Stimulated activated naive B cell treated with anti-CD40 and anti-IgM and Interleukin-4, amounts not matched to agents 10 μg/mL and 1 μg/mL and 100 μg/mL, for 72 hours (primary cell): ENCODE measurements at regions not wholly inside any gene's neighbourhood (a gene's known extent, or its start where the extent isn't known, plus 50 kb on each side); places are given as distances from the start of the nearest gene placed in this dataset.

Experiments
- ATAC-seq, 2 donors: fragments of 150-1000 bp; cut with Tn5 transposase; replicated peaks; 2 replicates each; pipeline ENCODE4 v1.10.0; 2021; ENCODE audit warnings: moderate library complexity in 1 of 2
- DNase-seq: peaks from one replicate; pipeline ENCODE4 v3.0.0; 2021
- H3K27ac Mint-ChIP-seq: one replicate; pipeline ENCODE4 v1.8.0; 2022; ENCODE audit warnings: mild to moderate bottlenecking, mixed read lengths
- H3K27me3 Mint-ChIP-seq, 2 donors: one replicate each; pipeline ENCODE4 v1.8.0; 2022; ENCODE audit warnings: mixed read lengths in 2 of 2
- H3K36me3 Mint-ChIP-seq, 2 donors: one replicate each; pipeline ENCODE4 v1.8.0; 2022; ENCODE audit warnings: mixed read lengths in 2 of 2, mild to moderate bottlenecking in 1 of 2
- H3K4me1 Mint-ChIP-seq, 2 donors: one replicate each; pipeline ENCODE4 v1.8.0; 2022; ENCODE audit warnings: mixed read lengths in 2 of 2, mild to moderate bottlenecking in 1 of 2
- H3K4me3 Mint-ChIP-seq, 2 donors: one replicate each; pipeline ENCODE4 v1.8.0; 2022; ENCODE audit warnings: mild to moderate bottlenecking in 2 of 2, mixed read lengths in 2 of 2, moderate library complexity in 1 of 2
- H3K9me3 Mint-ChIP-seq, 2 donors: one replicate each; pipeline ENCODE4 v1.8.0; 2022; ENCODE audit warnings: mixed read lengths in 2 of 2, mild to moderate bottlenecking in 1 of 2

- Mint-ChIP-seq H3K36me3 (no peaks in the 10 kb centered on the region), H3K9me3 (no peaks in the 10 kb centered on the region), H3K27ac (no peak overlapping the region), H3K4me3 (no peak overlapping the region), H3K27me3 (no peaks in the 10 kb centered on the region), H3K4me1 (no peaks in the 10 kb centered on the region)
- DNase-seq (no peak), ATAC-seq (no peak)
Observed at GRCh38 chr7:19401461-19401860, 256.2 kb upstream of the FERD3L start.

DNA sequence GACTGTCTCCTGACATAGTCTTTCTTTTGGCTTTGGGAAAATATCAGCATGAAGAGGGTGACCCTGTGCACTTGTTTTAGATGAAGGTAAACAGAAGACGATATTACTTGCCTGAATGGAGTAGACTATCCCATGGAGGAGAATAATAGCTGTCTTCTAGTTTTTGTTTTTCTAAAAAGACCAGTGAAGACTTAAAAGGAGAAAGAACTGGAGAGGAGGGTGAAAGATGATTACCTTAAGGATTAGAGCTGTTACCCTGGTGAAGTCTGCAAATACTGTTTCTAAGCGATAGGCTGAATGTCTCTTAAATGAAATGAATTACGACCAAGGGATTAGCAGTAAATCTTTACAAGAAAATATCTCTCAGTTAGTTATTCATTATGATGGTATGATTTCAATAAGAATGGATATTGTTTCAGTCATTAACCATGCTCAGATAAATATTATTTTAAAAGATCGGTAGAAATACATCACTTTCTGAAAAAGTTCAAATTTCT lies 255.6 kb upstream of the FERD3L start:
- ATAC-seq (no peak), DNase-seq (no peak)
- Mint-ChIP-seq H3K27me3 (no peaks in the 10 kb centered on the region), H3K4me1 (no peaks in the 10 kb centered on the region), H3K4me3 (no peak overlapping the region), H3K36me3 (no peaks in the 10 kb centered on the region), H3K9me3 (no peaks in the 10 kb centered on the region), H3K27ac (no peak overlapping the region)

GRCh38 chr7:19397911-19398310 lies 252.7 kb upstream of the FERD3L start:
- no peak for DNase-seq
- Mint-ChIP-seq H3K36me3 (no peaks in the 10 kb centered on the region), H3K4me3 (no peak overlapping the region), H3K27me3 (no peaks in the 10 kb centered on the region), H3K4me1 (no peaks in the 10 kb centered on the region), H3K27ac (no peak overlapping the region), H3K9me3 (no peaks in the 10 kb centered on the region)
- peak; percentile 50 to 58 for ATAC-seq

DNA sequence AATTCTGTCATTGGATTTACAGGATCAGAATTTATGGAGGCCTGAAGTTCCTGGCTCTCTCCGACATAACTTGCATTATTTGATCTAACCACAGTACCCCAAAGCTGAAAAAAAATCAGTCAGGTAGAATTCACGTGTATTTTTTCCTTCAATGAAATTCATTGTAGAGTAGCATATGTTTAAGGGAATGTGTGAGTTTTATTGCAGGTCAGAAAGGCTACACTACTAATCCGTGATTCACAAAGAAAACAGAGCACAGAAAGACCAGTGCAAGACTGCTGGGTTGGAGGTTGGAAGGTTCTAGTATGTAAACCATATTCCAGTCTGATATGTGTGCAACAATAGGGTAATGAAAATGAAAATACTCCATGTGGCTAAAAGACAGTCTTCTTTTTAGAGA lies 247.0 kb upstream of the FERD3L start:
- no peak for ATAC-seq
- H3K4me3 Mint-ChIP-seq, result no peak overlapping the region
- H3K36me3 Mint-ChIP-seq, result no peaks in the 10 kb centered on the region
- no peaks in the 10 kb centered on the region for H3K4me1 Mint-ChIP-seq
- no peak for DNase-seq
- H3K27me3 Mint-ChIP-seq, result no peaks in the 10 kb centered on the region
- H3K9me3 Mint-ChIP-seq, result no peaks in the 10 kb centered on the region
- no peak overlapping the region for H3K27ac Mint-ChIP-seq

- H3K4me1 Mint-ChIP-seq, result no peaks in the 10 kb centered on the region
- no peaks in the 10 kb centered on the region for H3K27me3 Mint-ChIP-seq
- no peak overlapping the region for H3K27ac Mint-ChIP-seq
- H3K9me3 Mint-ChIP-seq, result no peaks in the 10 kb centered on the region
- DNase-seq, result no peak
- no peak overlapping the region for H3K4me3 Mint-ChIP-seq
- H3K36me3 Mint-ChIP-seq, result no peaks in the 10 kb centered on the region
- no peak for ATAC-seq
Observed at GRCh38 chr7:19390795-19391194, 245.6 kb upstream of the FERD3L start.

DNA sequence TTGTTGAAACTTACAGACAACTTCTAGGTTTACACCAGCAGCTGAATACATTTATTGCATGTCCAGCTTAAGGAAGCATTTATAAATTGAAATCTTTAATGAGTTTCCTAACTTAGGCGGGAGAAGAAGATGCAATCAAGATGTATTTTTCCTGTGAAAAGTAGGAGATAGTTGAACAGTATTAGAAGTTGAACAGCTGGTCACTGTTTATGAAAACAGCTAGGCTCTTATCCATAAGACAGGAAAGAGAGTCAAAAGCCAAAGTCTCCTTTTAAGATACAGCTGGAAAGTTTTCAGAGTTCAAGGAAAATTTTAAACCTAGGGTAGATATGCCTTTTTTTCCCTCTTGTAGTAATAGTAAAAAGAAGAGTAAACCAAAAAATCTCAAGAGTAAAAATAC lies 236.1 kb upstream of the FERD3L start:
- DNase-seq, result no peak
- Mint-ChIP-seq H3K36me3 (no peaks in the 10 kb centered on the region), H3K27me3 (no peaks in the 10 kb centered on the region), H3K9me3 (peaks cover 0 to 3% of the 10 kb centered on the region in 2 donors), H3K4me3 (no peak overlapping the region), H3K4me1 (no peaks in the 10 kb centered on the region), H3K27ac (no peak overlapping the region)
- no peak for ATAC-seq

GRCh38 chr7:19378345-19378714 lies 233.1 kb upstream of the FERD3L start:
- Mint-ChIP-seq H3K4me3 (no peak overlapping the region), H3K9me3 (peaks cover 0 to 3% of the 10 kb centered on the region in 2 donors), H3K36me3 (no peaks in the 10 kb centered on the region), H3K27me3 (no peaks in the 10 kb centered on the region), H3K27ac (no peak overlapping the region), H3K4me1 (no peaks in the 10 kb centered on the region)
- ATAC-seq, result no peak
- DNase-seq, result no peak

GRCh38 chr7:19377611-19378344 lies 232.6 kb upstream of the FERD3L start:
- Mint-ChIP-seq H3K9me3 (peaks cover 0 to 3% of the 10 kb centered on the region in 2 donors), H3K4me1 (no peaks in the 10 kb centered on the region), H3K36me3 (no peaks in the 10 kb centered on the region), H3K27ac (no peak overlapping the region), H3K4me3 (no peak overlapping the region), H3K27me3 (no peaks in the 10 kb centered on the region)
- ATAC-seq, result no peak
- no peak for DNase-seq

- no peak overlapping the region for H3K27ac Mint-ChIP-seq
- ATAC-seq (no peak), DNase-seq (no peak)
- no peaks in the 10 kb centered on the region for H3K27me3 Mint-ChIP-seq
- H3K4me3 Mint-ChIP-seq, result no peak overlapping the region
- peaks cover 0 to 3% of the 10 kb centered on the region in 2 donors for H3K9me3 Mint-ChIP-seq
- no peaks in the 10 kb centered on the region for H3K4me1 Mint-ChIP-seq
- H3K36me3 Mint-ChIP-seq, result no peaks in the 10 kb centered on the region
Observed at GRCh38 chr7:19376538-19376937, 231.3 kb upstream of the FERD3L start.

DNA sequence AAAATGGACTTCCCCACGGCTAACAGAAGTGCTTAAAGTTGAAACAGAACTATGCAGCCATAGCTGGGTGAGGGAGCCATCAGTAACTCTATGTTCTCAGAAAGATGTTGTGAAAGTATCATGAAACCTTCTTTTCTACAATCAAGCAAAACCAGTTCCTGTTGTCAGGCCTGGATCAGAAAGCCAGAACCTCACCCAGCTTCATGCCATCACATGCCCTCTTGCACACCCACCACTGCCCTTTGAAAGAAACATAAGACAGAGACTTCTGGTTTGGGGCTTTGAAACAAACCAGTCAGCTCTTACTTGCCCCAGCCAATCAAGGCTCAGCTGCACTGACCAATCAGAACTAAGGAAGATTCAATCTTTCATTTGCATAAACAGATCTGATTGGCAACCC lies 230.8 kb upstream of the FERD3L start:
- ATAC-seq, result no peak

DNA sequence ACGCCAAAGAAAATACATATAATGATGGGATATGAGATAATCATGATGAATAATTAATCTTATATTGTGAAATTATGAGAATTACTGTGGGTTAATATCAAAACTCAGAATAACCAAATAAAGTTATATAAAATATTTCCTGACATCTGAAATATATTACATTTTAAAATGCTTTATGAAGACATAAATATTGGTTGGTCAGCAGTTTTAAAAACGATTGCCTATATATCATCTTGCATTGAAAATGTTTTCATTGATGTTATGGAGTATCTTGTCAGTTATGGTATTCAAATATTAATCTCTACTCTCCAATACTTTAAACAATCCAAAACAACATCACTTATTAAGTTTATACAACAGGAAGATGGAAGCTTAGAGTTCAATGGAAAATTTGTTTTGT lies 228.1 kb upstream of the FERD3L start:
- ATAC-seq (no peak), DNase-seq (no peak)
- Mint-ChIP-seq H3K4me1 (no peaks in the 10 kb centered on the region), H3K27me3 (no peaks in the 10 kb centered on the region), H3K27ac (no peak overlapping the region), H3K9me3 (peaks cover 0 to 2% of the 10 kb centered on the region in 2 donors), H3K36me3 (no peaks in the 10 kb centered on the region), H3K4me3 (no peak overlapping the region)

More for the DNA sequence above, 230.8 kb upstream of the FERD3L start:
- H3K4me3 Mint-ChIP-seq, result no peak overlapping the region
- no peak for DNase-seq
- H3K27me3 Mint-ChIP-seq, result no peaks in the 10 kb centered on the region
- no peaks in the 10 kb centered on the region for H3K4me1 Mint-ChIP-seq
- peaks cover 0 to 3% of the 10 kb centered on the region in 2 donors for H3K9me3 Mint-ChIP-seq
- no peaks in the 10 kb centered on the region for H3K36me3 Mint-ChIP-seq
- no peak overlapping the region for H3K27ac Mint-ChIP-seq

DNA sequence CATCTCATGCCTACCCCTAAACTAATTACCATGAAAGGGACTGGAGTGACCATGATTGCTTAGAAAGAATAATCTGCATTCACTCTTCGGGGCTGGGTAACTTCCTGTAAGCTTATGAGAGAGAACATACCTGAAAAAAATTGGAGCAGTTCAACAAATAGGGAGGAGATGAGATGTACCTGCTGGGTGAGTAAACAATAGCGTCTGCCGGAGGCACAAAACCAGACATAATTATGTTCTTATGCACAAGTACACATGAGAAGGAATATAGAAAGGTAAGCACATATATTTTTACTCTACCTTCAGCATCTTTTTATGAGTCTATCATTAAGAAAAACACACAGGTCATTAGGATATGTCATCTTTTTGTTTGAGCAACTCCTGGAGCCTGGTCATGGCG lies 224.6 kb upstream of the FERD3L start:
- H3K27me3 Mint-ChIP-seq, result no peaks in the 10 kb centered on the region
- no peaks in the 10 kb centered on the region for H3K36me3 Mint-ChIP-seq
- DNase-seq, result no peak
- H3K4me3 Mint-ChIP-seq, result no peak overlapping the region
- H3K4me1 Mint-ChIP-seq, result no peaks in the 10 kb centered on the region
- ATAC-seq, result no peak
- no peak overlapping the region for H3K27ac Mint-ChIP-seq
- no peaks in the 10 kb centered on the region for H3K9me3 Mint-ChIP-seq

- H3K36me3 Mint-ChIP-seq, result no peaks in the 10 kb centered on the region
- no peaks in the 10 kb centered on the region for H3K9me3 Mint-ChIP-seq
- ATAC-seq, result no peak
- no peak overlapping the region for H3K4me3 Mint-ChIP-seq
- no peaks in the 10 kb centered on the region for H3K27me3 Mint-ChIP-seq
- DNase-seq, result no peak
- H3K27ac Mint-ChIP-seq, result no peak overlapping the region
- no peaks in the 10 kb centered on the region for H3K4me1 Mint-ChIP-seq
Observed at GRCh38 chr7:19369182-19369581, 224.0 kb upstream of the FERD3L start.

DNA sequence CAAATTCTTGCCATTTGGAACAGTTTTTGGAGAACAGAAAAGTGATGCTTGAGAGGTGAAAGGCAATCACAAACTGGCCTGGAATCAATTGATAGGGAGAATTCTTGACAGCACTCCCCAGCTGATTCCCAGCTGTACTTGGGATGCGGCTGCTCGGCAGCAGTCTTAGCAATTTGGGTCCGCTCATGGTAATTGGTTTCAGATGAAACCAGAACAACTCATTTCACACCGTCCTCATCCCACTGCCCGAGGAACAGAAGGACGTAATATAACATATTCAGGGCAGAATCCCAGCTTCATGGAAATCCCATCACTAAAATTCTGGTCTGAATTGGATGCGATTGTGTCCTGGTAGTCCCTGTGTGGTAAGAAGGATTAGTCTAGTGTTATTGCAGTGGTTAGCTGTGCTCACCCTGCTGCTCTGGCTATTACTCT lies 223.3 kb upstream of the FERD3L start:
- H3K4me3 Mint-ChIP-seq, result no peak overlapping the region
- no peaks in the 10 kb centered on the region for H3K27me3 Mint-ChIP-seq
- DNase-seq (no peak), ATAC-seq (no peak)
- no peak overlapping the region for H3K27ac Mint-ChIP-seq
- H3K36me3 Mint-ChIP-seq, result no peaks in the 10 kb centered on the region
- H3K4me1 Mint-ChIP-seq, result no peaks in the 10 kb centered on the region
- H3K9me3 Mint-ChIP-seq, result no peaks in the 10 kb centered on the region

DNA sequence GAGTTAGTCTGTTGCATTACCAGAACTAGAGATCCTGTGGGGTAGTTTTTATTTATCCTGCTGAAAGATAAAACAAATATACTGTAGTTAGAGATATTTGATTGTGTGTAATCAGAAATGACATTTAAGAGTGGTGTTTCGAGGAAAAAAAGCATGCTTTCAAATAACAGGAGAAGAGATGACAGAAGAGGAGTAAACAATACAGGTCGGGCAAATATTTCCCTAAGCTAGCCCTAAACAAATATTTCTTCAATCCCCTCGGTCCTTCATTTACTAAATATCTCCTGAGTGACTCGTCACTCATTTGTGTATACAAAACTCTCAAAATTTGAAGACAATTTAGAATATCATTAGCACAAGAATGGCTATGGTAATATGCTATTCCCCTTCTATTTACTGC lies 219.7 kb upstream of the FERD3L start:
- Mint-ChIP-seq H3K4me1 (no peaks in the 10 kb centered on the region), H3K9me3 (no peaks in the 10 kb centered on the region), H3K36me3 (no peaks in the 10 kb centered on the region), H3K27me3 (no peaks in the 10 kb centered on the region), H3K27ac (no peak overlapping the region), H3K4me3 (no peak overlapping the region)
- ATAC-seq (no peak), DNase-seq (no peak)

GRCh38 chr7:19362099-19362498 lies 216.9 kb upstream of the FERD3L start:
- no peak for ATAC-seq
- no peaks in the 10 kb centered on the region for H3K36me3 Mint-ChIP-seq
- no peak overlapping the region for H3K27ac Mint-ChIP-seq
- H3K9me3 Mint-ChIP-seq, result no peaks in the 10 kb centered on the region
- no peaks in the 10 kb centered on the region for H3K4me1 Mint-ChIP-seq
- H3K27me3 Mint-ChIP-seq, result no peaks in the 10 kb centered on the region
- DNase-seq, result no peak
- no peak overlapping the region for H3K4me3 Mint-ChIP-seq
